ENCODE measurements at regions not wholly inside any gene's neighbourhood (a gene's known extent, or its start where the extent isn't known, plus 50 kb on each side); places are given as distances from the start of the nearest gene placed in this dataset.

DNA sequence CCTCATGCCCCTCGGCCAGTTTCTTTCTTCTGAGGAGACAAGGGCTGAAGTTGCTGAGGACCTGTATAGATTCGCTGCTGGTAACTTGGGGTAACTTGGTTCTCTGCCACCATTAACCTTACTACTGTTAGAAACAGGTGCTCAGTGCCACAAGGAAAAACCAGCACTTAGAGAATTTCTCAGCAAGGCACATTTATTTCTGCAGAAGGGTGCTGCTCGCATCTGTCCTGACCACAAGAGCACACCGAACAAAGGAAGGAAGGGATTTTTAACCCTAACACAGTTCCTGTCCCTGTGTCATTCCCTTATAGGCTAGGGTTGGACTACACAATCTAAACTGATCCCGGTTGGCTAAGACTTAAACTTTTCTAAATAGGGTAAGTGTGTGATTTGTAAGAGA, 154.1 kb downstream of the SOCS6 start:
- no peak for TF ChIP-seq CTCF (IDR thresholded peaks at IDR 0.05)
- no peak for TF ChIP-seq POLR2A (IDR thresholded peaks at IDR 0.05)

Data from uterus (tissue), 2 donors.